WTC11 (cell line): ENCODE measurements at regions not wholly inside any gene's neighbourhood (a gene's known extent, or its start where the extent isn't known, plus 50 kb on each side); places are given as distances from the start of the nearest gene placed in this dataset.

ENCODE experiments used
- TF ChIP-seq, protein P1 (sequence below): fragments of 200-600 bp; IDR thresholded peaks from 2 replicates; pipeline ENCODE4 v1.8.0; 2022; ENCODE audit warnings: antibody characterized with exemption
- TF ChIP-seq, protein P2 (sequence below): sonication (generic); formaldehyde crosslinking; IDR thresholded peaks from 2 replicates; pipeline ENCODE4 v1.8.1; 2023; ENCODE audit warnings: mild to moderate bottlenecking, missing genetic modification reagents, moderate library complexity
- TF ChIP-seq, protein P3 (sequence below): sonication (generic); formaldehyde crosslinking; IDR thresholded peaks from 2 replicates; pipeline ENCODE4 v1.8.0; 2022; ENCODE audit warnings: mild to moderate bottlenecking, missing genetic modification reagents

DNA sequence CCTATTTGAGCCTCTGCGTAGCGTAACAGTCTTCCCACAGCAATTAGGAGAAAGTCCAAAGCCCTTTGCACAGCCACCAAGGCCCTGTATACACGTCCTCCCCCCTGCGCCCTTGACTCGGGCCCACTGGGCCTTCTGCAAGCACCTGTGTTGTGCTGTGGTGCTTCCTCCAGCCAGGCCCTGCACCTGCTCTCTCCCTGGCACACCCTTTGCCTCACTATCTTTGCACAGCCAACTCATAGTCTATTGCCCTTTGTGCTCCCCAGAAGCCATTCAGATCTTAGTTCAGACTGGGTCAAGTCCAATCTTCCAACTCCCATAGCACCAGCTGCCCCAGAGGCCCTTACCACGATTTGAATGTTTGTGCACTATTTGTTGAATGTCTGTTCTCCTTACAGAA is 271.6 kb upstream of the MGAT5 start:
- TF ChIP-seq, protein P1, sequence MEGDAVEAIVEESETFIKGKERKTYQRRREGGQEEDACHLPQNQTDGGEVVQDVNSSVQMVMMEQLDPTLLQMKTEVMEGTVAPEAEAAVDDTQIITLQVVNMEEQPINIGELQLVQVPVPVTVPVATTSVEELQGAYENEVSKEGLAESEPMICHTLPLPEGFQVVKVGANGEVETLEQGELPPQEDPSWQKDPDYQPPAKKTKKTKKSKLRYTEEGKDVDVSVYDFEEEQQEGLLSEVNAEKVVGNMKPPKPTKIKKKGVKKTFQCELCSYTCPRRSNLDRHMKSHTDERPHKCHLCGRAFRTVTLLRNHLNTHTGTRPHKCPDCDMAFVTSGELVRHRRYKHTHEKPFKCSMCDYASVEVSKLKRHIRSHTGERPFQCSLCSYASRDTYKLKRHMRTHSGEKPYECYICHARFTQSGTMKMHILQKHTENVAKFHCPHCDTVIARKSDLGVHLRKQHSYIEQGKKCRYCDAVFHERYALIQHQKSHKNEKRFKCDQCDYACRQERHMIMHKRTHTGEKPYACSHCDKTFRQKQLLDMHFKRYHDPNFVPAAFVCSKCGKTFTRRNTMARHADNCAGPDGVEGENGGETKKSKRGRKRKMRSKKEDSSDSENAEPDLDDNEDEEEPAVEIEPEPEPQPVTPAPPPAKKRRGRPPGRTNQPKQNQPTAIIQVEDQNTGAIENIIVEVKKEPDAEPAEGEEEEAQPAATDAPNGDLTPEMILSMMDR, result no peak
- TF ChIP-seq, protein P2, sequence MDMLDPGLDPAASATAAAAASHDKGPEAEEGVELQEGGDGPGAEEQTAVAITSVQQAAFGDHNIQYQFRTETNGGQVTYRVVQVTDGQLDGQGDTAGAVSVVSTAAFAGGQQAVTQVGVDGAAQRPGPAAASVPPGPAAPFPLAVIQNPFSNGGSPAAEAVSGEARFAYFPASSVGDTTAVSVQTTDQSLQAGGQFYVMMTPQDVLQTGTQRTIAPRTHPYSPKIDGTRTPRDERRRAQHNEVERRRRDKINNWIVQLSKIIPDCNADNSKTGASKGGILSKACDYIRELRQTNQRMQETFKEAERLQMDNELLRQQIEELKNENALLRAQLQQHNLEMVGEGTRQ, result no peak
- TF ChIP-seq, protein P3, sequence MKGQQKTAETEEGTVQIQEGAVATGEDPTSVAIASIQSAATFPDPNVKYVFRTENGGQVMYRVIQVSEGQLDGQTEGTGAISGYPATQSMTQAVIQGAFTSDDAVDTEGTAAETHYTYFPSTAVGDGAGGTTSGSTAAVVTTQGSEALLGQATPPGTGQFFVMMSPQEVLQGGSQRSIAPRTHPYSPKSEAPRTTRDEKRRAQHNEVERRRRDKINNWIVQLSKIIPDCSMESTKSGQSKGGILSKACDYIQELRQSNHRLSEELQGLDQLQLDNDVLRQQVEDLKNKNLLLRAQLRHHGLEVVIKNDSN (CRISPR knock-in tag), result no peak
